CD8-positive, alpha-beta memory T cell (primary cell): ENCODE measurements at regions not wholly inside any gene's neighbourhood (a gene's known extent, or its start where the extent isn't known, plus 50 kb on each side); places are given as distances from the start of the nearest gene placed in this dataset.
"Not testable (repeated sequence)": the region's sequence is repeated elsewhere in the genome, so short reads cannot be mapped to it uniquely, and the experiment has no call there.

Source experiments
- CTCF ChIA-PET: fragments of 350-600 bp; sonication (Branson Sonifier 250); formaldehyde crosslinking; loops from one replicate; lab custom pipeline; 2021; ENCODE audit warnings: antibody characterized with exemption; lab: Charles Lee
- POLR2A ChIA-PET: fragments of 350-600 bp; sonication (Branson Sonifier 250); formaldehyde crosslinking; loops from one replicate; lab custom pipeline; 2021; ENCODE audit warnings: antibody characterized with exemption; lab: Charles Lee
- DNase-seq, 5 donors: peaks; one replicate each; pipeline versions ENCODE4 v3.0.0 to v3.0.0-alpha.2; 2020 to 2022; ENCODE audit warnings: mixed read lengths in 1 of 5
- H3K27ac ChIP-seq: one replicate; pipeline ENCODE4 v1.7.0; 2013; ENCODE audit warnings: low read depth, mild to moderate bottlenecking, low read length, moderate library complexity
- H3K27me3 ChIP-seq: 2 replicates; pipeline ENCODE4 v1.7.0; 2013; ENCODE audit warnings: low read length, mild to moderate bottlenecking; ENCODE audit not compliant: insufficient read depth, poor library complexity, severe bottlenecking
- H3K36me3 ChIP-seq: 2 replicates; pipeline ENCODE4 v1.7.0; 2013; ENCODE audit warnings: mild to moderate bottlenecking, low read length, moderate library complexity; ENCODE audit not compliant: insufficient read depth
- H3K4me1 ChIP-seq: 2 replicates; pipeline ENCODE4 v1.7.0; 2013; ENCODE audit warnings: mild to moderate bottlenecking, low read length, moderate library complexity; ENCODE audit not compliant: insufficient read depth
- H3K4me3 ChIP-seq: 2 replicates; pipeline ENCODE4 v1.7.0; 2013; ENCODE audit warnings: mild to moderate bottlenecking, low read length
- H3K9me3 ChIP-seq: 2 replicates; pipeline ENCODE4 v1.7.0; 2013; ENCODE audit warnings: mild to moderate bottlenecking, low read length
- H3K27ac Mint-ChIP-seq, 8 donors: one replicate each; pipeline ENCODE4 v1.8.0; 2020 to 2021; ENCODE audit warnings: mixed read lengths in 8 of 8, mild to moderate bottlenecking in 6 of 8, inconsistent platforms in 3 of 8, moderate library complexity in 3 of 8
- H3K27me3 Mint-ChIP-seq, 2 donors: one replicate each; pipeline ENCODE4 v1.8.0; 2020 to 2021; ENCODE audit warnings: mixed read lengths in 2 of 2, mild to moderate bottlenecking in 1 of 2, moderate library complexity in 1 of 2
- H3K36me3 Mint-ChIP-seq, 3 donors: one replicate each; pipeline ENCODE4 v1.8.0; 2020 to 2021; ENCODE audit warnings: mixed read lengths in 3 of 3, inconsistent platforms in 1 of 3, mild to moderate bottlenecking in 1 of 3
- H3K4me1 Mint-ChIP-seq, 3 donors: one replicate each; pipeline ENCODE4 v1.8.0; 2020 to 2021; ENCODE audit warnings: mixed read lengths in 3 of 3, inconsistent platforms in 1 of 3, mild to moderate bottlenecking in 1 of 3
- H3K4me3 Mint-ChIP-seq, 7 donors: one replicate each; pipeline ENCODE4 v1.8.0; 2020 to 2021; ENCODE audit warnings: mixed read lengths in 7 of 7, mild to moderate bottlenecking in 6 of 7, moderate library complexity in 4 of 7, inconsistent platforms in 2 of 7
- H3K9me3 Mint-ChIP-seq, 5 donors: one replicate each; pipeline ENCODE4 v1.8.0; 2020 to 2022; ENCODE audit warnings: mixed read lengths in 5 of 5, mild to moderate bottlenecking in 3 of 5, moderate library complexity in 2 of 5, inconsistent platforms in 1 of 5

- H3K4me1 Mint-ChIP-seq, H3K9me3 Mint-ChIP-seq: not testable (repeated sequence)
Observed at GRCh38 chr16:34807844-34808243, 1348.4 kb downstream of the TP53TG3F start.

GRCh38 chr16:34808530-34808929 is 1349.1 kb downstream of the TP53TG3F start:
- H3K9me3 Mint-ChIP-seq, POLR2A ChIA-PET, H3K27ac Mint-ChIP-seq, H3K4me1 ChIP-seq, DNase-seq, H3K27me3 ChIP-seq, H3K4me3 Mint-ChIP-seq, H3K4me3 ChIP-seq, H3K27me3 Mint-ChIP-seq, H3K36me3 ChIP-seq, H3K36me3 Mint-ChIP-seq, H3K27ac ChIP-seq, H3K9me3 ChIP-seq, CTCF ChIA-PET, H3K4me1 Mint-ChIP-seq: not testable (repeated sequence)

More at GRCh38 chr16:34807844-34808243, 1348.4 kb downstream of the TP53TG3F start:
- H3K27me3 ChIP-seq, H3K4me1 ChIP-seq, DNase-seq, H3K9me3 ChIP-seq, H3K4me3 ChIP-seq, H3K36me3 Mint-ChIP-seq, H3K27ac ChIP-seq, H3K27me3 Mint-ChIP-seq, POLR2A ChIA-PET, H3K36me3 ChIP-seq, H3K4me3 Mint-ChIP-seq, H3K27ac Mint-ChIP-seq, CTCF ChIA-PET: not testable (repeated sequence)
